ENCODE measurements at regions not wholly inside any gene's neighbourhood (a gene's known extent, or its start where the extent isn't known, plus 50 kb on each side); places are given as distances from the start of the nearest gene placed in this dataset.
"Not testable (repeated sequence)": the region's sequence is repeated elsewhere in the genome, so short reads cannot be mapped to it uniquely, and the experiment has no call there.

- no peaks in the 10 kb centered on the region for H3K36me3 ChIP-seq (ENCODE audit: insufficient read depth, low read length)
- H3K4me3 ChIP-seq (ENCODE audit: insufficient read depth, low read depth, low read length) = no peak overlapping the region
- H3K9me3 ChIP-seq (ENCODE audit: insufficient read depth, low read depth, low read length) = no peaks in the 10 kb centered on the region
- H3K79me2 ChIP-seq (ENCODE audit: insufficient read depth, low read length) = no peaks in the 10 kb centered on the region
- H3K9me3 Mint-ChIP-seq (ENCODE audit: unreplicated experiment) = peaks cover 2% of the 10 kb centered on the region
- H3K4me1 Mint-ChIP-seq (ENCODE audit: low read depth, unreplicated experiment) = no peaks in the 10 kb centered on the region
- no peak for DNase-seq (ENCODE audit: low read depth)
- H3K27me3 ChIP-seq (ENCODE audit: insufficient read depth, low read length) = no peaks in the 10 kb centered on the region
- H3K9ac ChIP-seq (ENCODE audit: low read length) = no peak overlapping the region
- no peak overlapping the region for H2AFZ ChIP-seq (ENCODE audit: low read depth, low read length)
- no peak overlapping the region for H3K4me3 Mint-ChIP-seq (ENCODE audit: unreplicated experiment)
- peaks cover 4% of the 10 kb centered on the region for H3K27me3 Mint-ChIP-seq (ENCODE audit: low read depth, unreplicated experiment)
- no peak overlapping the region for H3K27ac ChIP-seq (ENCODE audit: low read depth, low read length)
- H3K36me3 Mint-ChIP-seq (ENCODE audit: low read depth, unreplicated experiment) = peaks cover 2% of the 10 kb centered on the region
- no peak for FAIRE-seq
- H3K27ac Mint-ChIP-seq (ENCODE audit: unreplicated experiment) = no peak overlapping the region
- TF ChIP-seq EZH2 (IDR thresholded peaks at IDR 0.05; ENCODE audit: insufficient read depth, low read length) = no peak
- TF ChIP-seq, protein P1, sequence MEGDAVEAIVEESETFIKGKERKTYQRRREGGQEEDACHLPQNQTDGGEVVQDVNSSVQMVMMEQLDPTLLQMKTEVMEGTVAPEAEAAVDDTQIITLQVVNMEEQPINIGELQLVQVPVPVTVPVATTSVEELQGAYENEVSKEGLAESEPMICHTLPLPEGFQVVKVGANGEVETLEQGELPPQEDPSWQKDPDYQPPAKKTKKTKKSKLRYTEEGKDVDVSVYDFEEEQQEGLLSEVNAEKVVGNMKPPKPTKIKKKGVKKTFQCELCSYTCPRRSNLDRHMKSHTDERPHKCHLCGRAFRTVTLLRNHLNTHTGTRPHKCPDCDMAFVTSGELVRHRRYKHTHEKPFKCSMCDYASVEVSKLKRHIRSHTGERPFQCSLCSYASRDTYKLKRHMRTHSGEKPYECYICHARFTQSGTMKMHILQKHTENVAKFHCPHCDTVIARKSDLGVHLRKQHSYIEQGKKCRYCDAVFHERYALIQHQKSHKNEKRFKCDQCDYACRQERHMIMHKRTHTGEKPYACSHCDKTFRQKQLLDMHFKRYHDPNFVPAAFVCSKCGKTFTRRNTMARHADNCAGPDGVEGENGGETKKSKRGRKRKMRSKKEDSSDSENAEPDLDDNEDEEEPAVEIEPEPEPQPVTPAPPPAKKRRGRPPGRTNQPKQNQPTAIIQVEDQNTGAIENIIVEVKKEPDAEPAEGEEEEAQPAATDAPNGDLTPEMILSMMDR (IDR thresholded peaks at IDR 0.05; ENCODE audit: insufficient read depth, low read depth, low read length) = no peak
- no peaks in the 10 kb centered on the region for H3K4me1 ChIP-seq (ENCODE audit: insufficient read depth, low read length)
- no peaks in the 10 kb centered on the region for H4K20me1 ChIP-seq (ENCODE audit: insufficient read depth, low read length)
- H3K4me2 ChIP-seq (ENCODE audit: low read length) = no peak overlapping the region
Measured at GRCh38 chr9:78406933-78407332, 110.0 kb downstream of the PSAT1 start.

DNA sequence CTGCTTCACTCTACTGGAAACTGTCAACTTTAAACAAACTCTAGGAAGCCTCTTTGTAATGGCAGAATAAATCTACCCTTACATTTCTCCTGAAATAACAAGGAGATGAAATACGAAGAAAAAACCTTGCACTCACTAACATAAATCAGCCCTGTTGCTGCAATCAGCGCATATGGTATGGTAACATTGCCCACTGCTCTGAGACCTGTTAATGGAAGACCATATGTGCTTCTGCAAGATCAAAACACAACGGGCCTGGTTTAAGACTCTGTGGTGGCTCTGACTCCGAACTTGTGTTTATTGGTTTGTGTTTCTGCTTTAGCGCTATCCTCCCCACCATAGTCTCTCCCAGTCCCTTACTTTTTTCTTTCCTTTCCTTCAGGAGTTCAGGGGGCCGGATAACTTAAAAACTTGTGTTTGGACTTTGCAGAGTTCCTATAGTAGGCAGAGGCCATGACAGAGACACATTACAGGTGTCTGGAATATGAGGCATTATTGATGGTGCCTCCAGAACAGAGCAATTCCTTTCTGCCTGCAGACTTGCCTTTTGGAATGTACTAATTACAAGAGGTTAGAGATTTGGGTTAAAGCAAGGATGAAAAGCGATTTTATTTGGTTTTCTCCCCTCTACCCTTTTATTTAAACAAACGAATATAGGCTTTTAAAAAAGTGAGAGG is 110.8 kb downstream of the PSAT1 start:
- H3K9me3 Mint-ChIP-seq (ENCODE audit: unreplicated experiment) = peaks cover 2% of the 10 kb centered on the region

GRCh38 chr9:78408388-78408787 is 111.5 kb downstream of the PSAT1 start:
- Histone ChIP-seq H3K36me3 (ENCODE audit: insufficient read depth, low read length) (no peaks in the 10 kb centered on the region), H4K20me1 (ENCODE audit: insufficient read depth, low read length) (no peaks in the 10 kb centered on the region), H3K79me2 (ENCODE audit: insufficient read depth, low read length) (no peaks in the 10 kb centered on the region), H2AFZ (ENCODE audit: low read depth, low read length) (no peak overlapping the region), H3K27ac (ENCODE audit: low read depth, low read length) (no peak overlapping the region), H3K4me3 (ENCODE audit: insufficient read depth, low read depth, low read length) (no peak overlapping the region), H3K4me1 (ENCODE audit: insufficient read depth, low read length) (no peaks in the 10 kb centered on the region), H3K4me2 (ENCODE audit: low read length) (no peak overlapping the region), H3K9ac (ENCODE audit: low read length) (no peak overlapping the region), H3K27me3 (ENCODE audit: insufficient read depth, low read length) (no peaks in the 10 kb centered on the region), H3K9me3 (ENCODE audit: insufficient read depth, low read depth, low read length) (no peaks in the 10 kb centered on the region)
- TF ChIP-seq EZH2 (IDR thresholded peaks at IDR 0.05; ENCODE audit: insufficient read depth, low read length) = no peak
- H3K9me3 Mint-ChIP-seq (ENCODE audit: unreplicated experiment) = peaks cover 2% of the 10 kb centered on the region
- no peaks in the 10 kb centered on the region for H3K4me1 Mint-ChIP-seq (ENCODE audit: low read depth, unreplicated experiment)
- no peak overlapping the region for H3K27ac Mint-ChIP-seq (ENCODE audit: unreplicated experiment)
- DNase-seq (ENCODE audit: low read depth) (no peak), FAIRE-seq (no peak)
- no peak overlapping the region for H3K4me3 Mint-ChIP-seq (ENCODE audit: unreplicated experiment)
- H3K27me3 Mint-ChIP-seq (ENCODE audit: low read depth, unreplicated experiment) = peaks cover 2% of the 10 kb centered on the region
- H3K36me3 Mint-ChIP-seq (ENCODE audit: low read depth, unreplicated experiment) = peaks cover 2% of the 10 kb centered on the region

More for the DNA sequence above, 110.8 kb downstream of the PSAT1 start:
- Histone ChIP-seq H3K27me3 (ENCODE audit: insufficient read depth, low read length) (no peaks in the 10 kb centered on the region), H2AFZ (ENCODE audit: low read depth, low read length) (no peak overlapping the region), H3K4me1 (ENCODE audit: insufficient read depth, low read length) (no peaks in the 10 kb centered on the region), H3K9me3 (ENCODE audit: insufficient read depth, low read depth, low read length) (no peaks in the 10 kb centered on the region), H3K4me2 (ENCODE audit: low read length) (no peak overlapping the region), H3K4me3 (ENCODE audit: insufficient read depth, low read depth, low read length) (no peak overlapping the region), H3K79me2 (ENCODE audit: insufficient read depth, low read length) (no peaks in the 10 kb centered on the region), H3K36me3 (ENCODE audit: insufficient read depth, low read length) (no peaks in the 10 kb centered on the region), H3K27ac (ENCODE audit: low read depth, low read length) (no peak overlapping the region), H4K20me1 (ENCODE audit: insufficient read depth, low read length) (no peaks in the 10 kb centered on the region), H3K9ac (ENCODE audit: low read length) (no peak overlapping the region)
- FAIRE-seq (no peak), DNase-seq (ENCODE audit: low read depth) (no peak)
- Mint-ChIP-seq H3K27me3 (ENCODE audit: low read depth, unreplicated experiment) (peaks cover 4% of the 10 kb centered on the region), H3K4me1 (ENCODE audit: low read depth, unreplicated experiment) (no peaks in the 10 kb centered on the region), H3K4me3 (ENCODE audit: unreplicated experiment) (no peak overlapping the region), H3K27ac (ENCODE audit: unreplicated experiment) (no peak overlapping the region), H3K36me3 (ENCODE audit: low read depth, unreplicated experiment) (peaks cover 2% of the 10 kb centered on the region)
- no peak for TF ChIP-seq EZH2 (IDR thresholded peaks at IDR 0.05; ENCODE audit: insufficient read depth, low read length)
- TF ChIP-seq, protein P1 (IDR thresholded peaks at IDR 0.05; ENCODE audit: insufficient read depth, low read depth, low read length) = no peak

DNA sequence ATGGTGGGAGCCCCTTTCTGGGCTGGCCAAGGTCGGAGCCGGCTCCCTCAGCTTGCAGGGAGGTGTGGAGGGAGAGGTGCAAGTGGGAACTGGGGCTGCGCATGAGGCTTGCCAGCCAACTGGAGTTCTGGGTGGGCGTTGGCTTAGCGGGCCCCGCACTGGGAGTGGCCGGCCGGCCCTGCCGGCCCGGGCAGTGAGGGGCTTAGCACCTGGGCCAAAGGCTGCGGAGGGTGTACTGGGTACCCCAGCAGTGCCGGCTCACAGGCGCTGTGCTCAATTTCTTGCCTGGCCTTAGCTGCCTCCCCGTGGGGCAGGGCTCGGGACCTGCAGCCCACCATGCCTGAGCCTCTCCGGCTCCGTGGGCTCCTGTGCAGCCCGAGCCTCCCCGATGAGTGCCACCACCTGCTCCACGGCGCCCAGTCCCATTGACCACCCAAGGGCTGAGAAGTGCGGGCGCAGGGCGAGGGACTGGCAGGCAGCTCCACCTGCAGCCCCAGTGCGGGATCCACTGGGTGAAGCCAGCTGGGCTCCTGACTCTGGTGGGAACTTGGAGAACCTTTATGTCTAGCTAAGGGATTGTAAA is 113.1 kb downstream of the PSAT1 start:
- H3K4me3 ChIP-seq (ENCODE audit: insufficient read depth, low read depth, low read length); H3K36me3 Mint-ChIP-seq (ENCODE audit: low read depth, unreplicated experiment); H3K4me1 Mint-ChIP-seq (ENCODE audit: low read depth, unreplicated experiment); H3K9me3 Mint-ChIP-seq (ENCODE audit: unreplicated experiment); H3K4me3 Mint-ChIP-seq (ENCODE audit: unreplicated experiment); H3K79me2 ChIP-seq (ENCODE audit: insufficient read depth, low read length); H2AFZ ChIP-seq (ENCODE audit: low read depth, low read length); H3K27ac Mint-ChIP-seq (ENCODE audit: unreplicated experiment); H3K9me3 ChIP-seq (ENCODE audit: insufficient read depth, low read depth, low read length); H4K20me1 ChIP-seq (ENCODE audit: insufficient read depth, low read length); H3K9ac ChIP-seq (ENCODE audit: low read length); H3K27me3 ChIP-seq (ENCODE audit: insufficient read depth, low read length); H3K36me3 ChIP-seq (ENCODE audit: insufficient read depth, low read length); FAIRE-seq; H3K27ac ChIP-seq (ENCODE audit: low read depth, low read length); H3K27me3 Mint-ChIP-seq (ENCODE audit: low read depth, unreplicated experiment); H3K4me1 ChIP-seq (ENCODE audit: insufficient read depth, low read length); DNase-seq (ENCODE audit: low read depth); H3K4me2 ChIP-seq (ENCODE audit: low read length): not testable (repeated sequence)

Measured in astrocyte (in vitro differentiated cells and primary cell).